ENCODE measurements at regions not wholly inside any gene's neighbourhood (a gene's known extent, or its start where the extent isn't known, plus 50 kb on each side); places are given as distances from the start of the nearest gene placed in this dataset.

GRCh38 chr12:27852742-27853141 lies 72.7 kb upstream of the MANSC4 start:
- dilution Hi-C loops (cut with MboI; ENCODE audit: extremely low pct_ligation_motif_present, low sequenced_read_pairs) (no loop called here), intact Hi-C loops (cut with micrococcal nuclease) (no loop called here)
- H3K9me3 ChIP-seq (replicated peaks; ENCODE audit: control insufficient read depth, insufficient read depth, low read length) = no peaks in the 10 kb centered on the region
- H3K4me1 ChIP-seq (ENCODE audit: control insufficient read depth, extremely low read depth, insufficient read depth, low read length) = no peaks in the 10 kb centered on the region
- H3K4me2 ChIP-seq (ENCODE audit: insufficient read depth, low read length) = no peak overlapping the region
- no peak overlapping the region for H3K4me3 ChIP-seq (replicated peaks in 1 of 3; ENCODE audit: insufficient read depth in 1 of 3, low read depth in 1 of 3, low read length in 3 of 3)
- H4K20me1 ChIP-seq (replicated peaks; ENCODE audit: control insufficient read depth, extremely low read depth, insufficient read depth, low read length) = no peaks in the 10 kb centered on the region
- TF ChIP-seq MYC (IDR thresholded peaks at IDR 0.05; ENCODE audit: low read depth, low read length) (no peak), CTCF (IDR thresholded peaks at IDR 0.05; ENCODE audit: extremely low read depth in 1 of 2, insufficient read depth in 1 of 2, low read depth in 1 of 2, low read length in 2 of 2) (no peak), GATA2 (IDR thresholded peaks at IDR 0.05; ENCODE audit: insufficient read depth, insufficient read length, low read depth, low read length) (no peak), FOS (IDR thresholded peaks at IDR 0.05; ENCODE audit: borderline replicate concordance, insufficient read depth, low read length) (no peak), EZH2 (IDR thresholded peaks at IDR 0.05; ENCODE audit: borderline replicate concordance, low read depth, low read length, severe bottlenecking) (no peak), POLR2A (IDR thresholded peaks at IDR 0.05; ENCODE audit: low read depth, low read length) (no peak), POLR2AphosphoS5 (IDR thresholded peaks at IDR 0.05; ENCODE audit: insufficient read depth, low read depth, low read length) (no peak), MAX (IDR thresholded peaks at IDR 0.05; ENCODE audit: insufficient read depth, insufficient read length) (no peak), JUN (IDR thresholded peaks at IDR 0.05; ENCODE audit: borderline replicate concordance, insufficient read depth, insufficient read length, low read depth) (no peak)
- no peak overlapping the region for H3K9ac ChIP-seq (replicated peaks; ENCODE audit: extremely low read depth, insufficient read depth, low read length)
- no TSS peak for BruUV-seq (replicated peaks)
- no peaks in the 10 kb centered on the region for H3K79me2 ChIP-seq (ENCODE audit: control insufficient read depth, insufficient read depth, low read length)
- H3K27me3 ChIP-seq (ENCODE audit: control insufficient read depth in 2 of 2, insufficient read depth in 2 of 2, low read length in 2 of 2) = peaks cover 0 to 7% of the 10 kb centered on the region in 2 experiments
- no peaks in the 10 kb centered on the region for H3K36me3 ChIP-seq (ENCODE audit: control insufficient read depth in 2 of 2, extremely low read depth in 1 of 2, insufficient read depth in 2 of 2, low read length in 2 of 2)
- no peaks in the 10 kb centered on the region for H3K9me1 ChIP-seq (replicated peaks; ENCODE audit: control insufficient read depth, extremely low read depth, insufficient read depth, low read length)
- no peak for DNase-seq (ENCODE audit: low read depth, low spot score)
- POLR2A ChIA-PET = no interaction called here
- no peak overlapping the region for H3K27ac ChIP-seq (ENCODE audit: insufficient read depth, low read depth, low read length)
- CTCF ChIA-PET = no interaction called here
- no peak overlapping the region for H2AFZ ChIP-seq (ENCODE audit: low read depth, low read length)
- FAIRE-seq = no peak

All from endothelial cell of umbilical vein (primary cell).